Myocyte (in vitro differentiated cells): ENCODE measurements at regions not wholly inside any gene's neighbourhood (a gene's known extent, or its start where the extent isn't known, plus 50 kb on each side); places are given as distances from the start of the nearest gene placed in this dataset.
"Not testable (repeated sequence)": the region's sequence is repeated elsewhere in the genome, so short reads cannot be mapped to it uniquely, and the experiment has no call there.

Experiments used
- DNase-seq: peaks from one replicate; pipeline ENCODE4 v3.0.0-alpha.2; 2012; ENCODE audit warnings: low read depth

GRCh38 chr9:39463696-39464095, 108.2 kb downstream of the SPATA31A1 start:
- DNase-seq: peak; percentile 0

DNA sequence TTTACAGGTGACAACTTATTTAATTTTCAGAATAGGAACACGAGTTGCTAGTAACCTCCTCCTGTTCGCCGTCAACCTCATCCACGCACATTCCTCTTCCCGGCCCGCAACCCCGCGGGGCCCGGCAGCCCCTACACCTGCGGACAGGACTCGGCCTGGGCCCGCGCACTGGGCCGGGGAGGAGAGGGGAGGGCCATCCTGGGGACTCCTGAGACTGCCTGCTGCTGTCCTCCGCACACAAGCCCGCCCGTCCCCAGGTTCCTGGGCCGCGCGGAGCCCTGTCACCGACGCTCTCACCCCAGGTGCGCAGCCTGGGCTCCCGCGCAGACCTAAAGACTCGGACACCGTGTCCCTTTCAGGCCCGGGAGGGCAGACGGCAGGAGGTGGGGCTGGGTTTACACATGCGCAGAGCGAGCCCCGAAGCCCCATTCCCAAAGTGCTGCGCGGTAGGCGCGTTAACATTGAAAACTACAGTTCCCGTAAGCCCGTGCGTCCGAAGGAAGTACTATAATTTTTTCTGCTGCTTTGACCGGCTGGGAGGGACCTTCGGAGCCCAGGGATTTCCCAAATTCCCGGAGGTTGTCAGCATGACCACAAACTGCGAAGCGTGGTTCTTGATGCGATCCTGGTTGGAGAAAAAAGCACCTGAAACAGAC, 108.8 kb downstream of the SPATA31A1 start:
- peak; percentile 86 for DNase-seq

GRCh38 chr9:39474499-39474898, 119.0 kb downstream of the SPATA31A1 start:
- DNase-seq: not testable (repeated sequence)

DNA sequence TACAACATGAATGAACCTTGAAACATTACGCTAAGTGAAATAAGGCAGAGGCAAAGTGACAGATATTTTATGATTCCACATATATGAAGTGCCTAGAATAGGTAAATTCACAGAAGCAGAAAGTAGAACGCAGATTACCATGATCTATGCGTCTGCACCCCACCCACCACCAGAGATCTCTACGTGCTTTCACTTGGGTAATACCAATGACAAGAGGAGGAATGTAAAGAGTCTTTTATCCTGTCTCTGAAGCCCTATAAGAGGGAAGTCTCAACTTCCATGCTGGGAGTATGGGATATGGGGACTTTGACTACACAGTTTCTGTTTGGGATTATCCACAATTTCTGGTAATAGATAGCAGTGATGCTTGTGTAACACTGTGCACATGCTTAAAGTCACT, 127.6 kb downstream of the SPATA31A1 start:
- DNase-seq: not testable (repeated sequence)

GRCh38 chr9:39483880-39484279, 128.4 kb downstream of the SPATA31A1 start:
- DNase-seq: not testable (repeated sequence)

DNA sequence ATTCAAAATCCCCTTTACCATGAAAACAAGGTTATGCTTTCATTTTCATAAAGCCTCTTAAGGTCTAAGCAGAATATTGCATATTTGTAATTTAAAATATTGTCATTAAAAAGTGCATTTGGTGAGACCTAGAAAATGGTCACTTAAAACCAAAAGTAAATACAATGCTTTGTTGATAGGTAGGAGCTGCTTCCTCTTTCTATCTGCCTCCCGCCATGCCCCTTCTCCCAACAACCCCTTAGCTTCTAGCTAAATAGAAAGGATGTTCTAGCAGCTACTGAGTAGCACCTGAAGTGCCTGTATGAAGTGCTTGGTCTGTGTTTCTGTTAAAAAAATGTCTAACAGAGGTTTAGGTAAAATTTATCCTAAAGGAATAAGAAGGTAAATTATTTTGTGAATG, 128.8 kb downstream of the SPATA31A1 start:
- not testable (repeated sequence) for DNase-seq

DNA sequence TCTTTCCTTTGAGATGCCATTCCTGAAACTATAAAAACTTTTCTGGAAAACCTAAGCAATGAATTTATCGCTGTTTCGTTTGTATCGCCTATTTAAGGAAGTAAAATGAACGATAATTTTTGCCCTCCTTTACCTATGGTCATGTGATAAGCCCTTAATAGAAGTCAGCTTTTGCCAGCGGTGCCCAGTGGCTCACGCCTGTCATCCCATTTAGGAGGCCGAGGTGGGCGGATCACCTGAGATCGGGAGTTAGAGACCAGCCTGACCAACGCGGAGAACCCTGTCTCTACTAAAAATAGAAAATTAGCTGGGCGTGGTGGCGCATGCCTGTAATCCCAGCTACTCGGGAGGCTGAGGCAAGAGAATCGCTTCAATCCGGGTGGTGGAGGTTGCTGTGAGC, 132.0 kb downstream of the SPATA31A1 start:
- DNase-seq: not testable (repeated sequence)

DNA sequence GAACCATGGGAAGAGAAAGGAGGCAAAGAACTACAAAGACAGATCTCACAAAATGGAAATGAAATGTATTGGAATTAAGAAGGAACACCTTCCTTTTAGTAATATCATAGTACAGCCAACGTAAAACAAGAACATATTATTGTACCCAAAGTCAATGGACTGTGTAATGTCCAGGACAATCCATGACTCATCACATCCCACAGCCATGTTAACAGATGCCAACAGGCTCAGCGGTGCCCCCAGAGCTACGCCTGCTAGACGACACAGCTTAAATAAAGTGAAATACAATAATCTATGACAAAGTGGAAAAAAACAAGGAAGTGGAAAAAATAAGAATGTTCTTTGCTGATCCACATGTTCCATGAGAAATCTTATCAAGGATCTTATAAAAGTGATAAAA, 140.8 kb downstream of the SPATA31A1 start:
- DNase-seq: not testable (repeated sequence)

- DNase-seq: not testable (repeated sequence)
These were observed 147.7 kb downstream of the SPATA31A1 start for GRCh38 chr9:39503178-39503577.

DNA sequence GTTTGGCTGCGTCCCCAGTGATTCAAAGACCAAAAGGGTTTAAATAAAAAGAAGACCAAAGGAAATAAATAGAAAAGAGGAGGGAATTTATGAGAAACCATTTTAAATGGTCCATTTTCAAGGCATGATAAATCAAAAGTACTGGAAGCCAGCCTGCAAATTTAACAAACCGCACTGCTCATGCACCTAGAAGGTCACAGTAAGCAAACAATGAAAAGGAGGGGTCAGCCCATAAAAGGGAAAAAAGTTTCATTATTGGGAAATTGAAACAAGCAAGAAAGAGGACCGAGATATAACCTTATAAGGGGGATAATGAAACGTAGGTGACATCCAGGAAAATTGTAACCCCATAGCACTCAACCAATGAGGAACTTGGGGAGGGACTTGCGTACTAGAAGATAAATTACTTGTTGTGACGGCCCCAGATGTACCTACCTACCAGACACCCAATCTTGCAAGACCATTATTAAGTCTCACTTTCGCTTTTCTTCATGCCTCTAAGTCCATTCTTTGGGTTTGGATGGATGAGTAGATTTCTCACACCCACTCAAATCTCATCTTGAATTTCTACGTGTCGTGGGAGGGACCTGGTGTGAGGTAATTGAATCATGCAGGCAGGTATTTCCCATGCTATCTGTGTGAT, 172.0 kb downstream of the SPATA31A1 start:
- not testable (repeated sequence) for DNase-seq

GRCh38 chr9:39532597-39532996, 177.1 kb downstream of the SPATA31A1 start:
- not testable (repeated sequence) for DNase-seq

DNA sequence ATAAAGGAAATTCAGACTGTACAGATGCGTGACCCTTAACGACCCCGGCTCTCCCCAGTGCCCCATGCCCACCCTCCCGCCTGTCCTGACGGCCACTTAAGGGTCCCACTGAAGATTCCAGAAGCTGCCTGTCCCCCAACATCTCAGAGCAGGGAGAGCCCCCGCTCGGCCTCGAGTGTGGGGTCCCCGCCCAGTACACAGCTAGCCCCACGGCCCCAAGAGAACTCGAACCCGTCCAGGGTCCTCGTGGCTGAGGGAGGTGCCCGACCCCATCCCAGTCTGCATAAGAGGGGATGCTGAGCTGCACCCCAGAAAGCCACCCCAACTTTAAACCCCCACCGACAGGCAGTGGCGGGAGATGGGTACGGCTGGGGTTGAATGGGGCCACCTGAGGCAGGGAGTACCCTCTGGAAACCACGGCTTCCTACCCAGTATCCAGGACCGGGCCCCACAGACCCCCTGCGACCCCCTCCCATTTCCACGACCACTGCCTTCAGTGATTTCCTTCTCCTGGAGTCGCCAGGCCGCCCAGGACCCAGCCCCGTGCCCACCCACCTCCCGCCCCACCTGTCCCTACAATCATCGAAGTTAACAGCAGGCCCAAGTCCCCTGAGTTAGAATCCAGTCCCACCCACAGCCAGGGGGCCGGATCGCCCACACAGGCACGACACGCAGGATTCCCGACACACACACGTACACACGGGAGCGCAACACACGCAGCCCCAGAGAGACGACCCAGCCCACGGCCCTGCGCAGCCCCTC, 177.7 kb downstream of the SPATA31A1 start:
- DNase-seq: not testable (repeated sequence)

GRCh38 chr9:39533763-39534548, 178.5 kb downstream of the SPATA31A1 start:
- not testable (repeated sequence) for DNase-seq

DNA sequence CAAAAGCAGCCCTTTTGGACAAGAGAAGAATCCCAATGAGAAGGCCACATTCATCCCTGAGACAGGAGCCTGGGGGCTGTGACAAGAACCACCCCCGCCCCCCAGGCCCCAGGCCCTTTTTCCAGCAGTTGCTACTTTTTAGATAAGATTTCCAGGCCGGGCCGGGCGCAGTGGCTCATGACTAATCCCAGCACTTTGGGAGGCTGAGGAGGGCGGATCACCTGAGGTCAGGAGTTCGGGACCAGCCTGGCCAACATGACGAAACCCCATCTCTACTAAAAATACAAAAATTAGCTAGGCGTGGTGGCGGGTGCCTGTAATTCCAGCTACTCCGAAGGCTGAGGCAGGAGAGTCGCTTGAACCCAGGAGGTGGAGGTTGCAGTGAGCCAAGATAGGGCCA, 179.4 kb downstream of the SPATA31A1 start:
- not testable (repeated sequence) for DNase-seq

- not testable (repeated sequence) for DNase-seq
These were observed 186.7 kb downstream of the SPATA31A1 start for GRCh38 chr9:39542157-39542556.

DNA sequence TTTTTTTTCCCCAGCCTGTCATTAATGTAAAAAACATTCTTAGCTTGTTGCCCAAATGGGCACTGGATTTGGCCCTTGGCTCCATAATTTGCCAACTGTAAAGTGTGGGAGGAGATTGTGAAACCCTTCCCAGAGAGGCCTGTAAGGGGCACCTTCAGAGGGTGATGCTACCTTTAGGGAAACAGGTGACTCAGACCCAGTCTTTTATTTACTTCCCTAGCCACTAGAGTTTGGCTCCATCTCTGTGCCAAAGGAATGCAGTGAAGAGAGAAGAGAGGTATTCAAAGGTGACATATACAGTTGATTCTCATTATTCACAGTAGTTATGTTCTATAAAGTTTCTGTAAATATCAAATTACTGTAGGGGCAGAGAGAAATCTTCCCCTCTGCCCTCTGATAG, 189.6 kb downstream of the SPATA31A1 start:
- DNase-seq: not testable (repeated sequence)

- not testable (repeated sequence) for DNase-seq
These were observed 195.1 kb downstream of the SPATA31A1 start for GRCh38 chr9:39550573-39550972.

DNA sequence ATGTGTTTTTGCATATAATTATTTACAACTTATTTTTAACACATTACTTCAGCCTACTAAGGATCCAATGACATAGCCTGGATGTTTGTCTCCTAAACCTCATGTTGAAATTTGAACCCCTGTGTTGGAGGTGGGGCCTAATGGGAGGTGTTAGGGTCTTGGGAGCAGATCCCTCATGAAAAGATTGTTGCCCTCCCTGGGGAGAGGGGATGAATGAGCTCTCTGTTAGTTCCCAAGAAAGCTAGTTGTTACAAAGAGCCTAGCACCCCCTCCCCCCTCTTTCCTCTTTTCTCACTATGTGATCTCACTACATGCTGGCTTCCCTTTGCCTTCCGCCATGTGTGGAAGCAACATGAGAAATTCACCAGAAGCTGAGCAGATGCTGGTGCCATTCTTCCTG, 196.1 kb downstream of the SPATA31A1 start:
- peak; percentile 1 for DNase-seq

DNA sequence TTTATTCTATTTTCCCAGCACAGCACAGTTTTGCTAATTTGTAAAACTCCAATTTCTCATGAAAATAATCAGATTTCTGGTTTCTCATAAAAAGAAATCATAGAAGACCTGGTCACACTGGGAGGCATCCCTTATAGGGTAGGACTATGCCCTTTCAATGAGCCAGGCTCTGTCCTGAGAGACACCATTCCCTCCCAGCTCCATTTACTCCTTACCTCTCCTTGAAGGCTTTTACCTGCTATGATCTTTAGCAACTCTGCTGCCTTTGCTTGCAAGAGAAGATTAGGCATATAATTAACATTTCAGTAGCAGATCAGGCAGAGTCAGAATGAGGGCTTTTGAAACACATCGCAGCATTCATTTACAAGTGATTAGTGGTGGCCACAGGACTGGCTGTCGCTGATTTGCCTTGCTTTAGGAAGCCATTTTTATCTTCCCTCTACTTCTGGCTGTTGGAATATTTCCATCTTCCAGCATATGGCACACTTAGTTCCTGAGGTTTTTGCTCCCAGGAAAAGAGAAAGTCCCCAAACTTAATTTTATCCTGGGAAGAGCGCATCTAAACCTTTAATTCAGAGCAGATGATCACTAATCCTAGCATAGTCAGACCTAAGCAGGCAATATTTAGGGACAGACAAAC, 196.9 kb downstream of the SPATA31A1 start:
- peak; percentile 1 for DNase-seq

- peak; percentile 0 for DNase-seq
These were observed 198.9 kb downstream of the SPATA31A1 start for GRCh38 chr9:39554352-39554751.

GRCh38 chr9:39559384-39559783, 203.9 kb downstream of the SPATA31A1 start:
- DNase-seq: not testable (repeated sequence)
